ENCODE measurements at regions not wholly inside any gene's neighbourhood (a gene's known extent, or its start where the extent isn't known, plus 50 kb on each side); places are given as distances from the start of the nearest gene placed in this dataset.

GRCh38 chr11:69919659-69920344, 100.6 kb upstream of the FGF3 start:
- intact Hi-C loops (cut with DNase I) = no loop called here
- peaks cover 0 to 50% (median 0%) of the 10 kb centered on the region in 3 donors for H3K27me3 ChIP-seq
- H3K27ac ChIP-seq = peak overlapping the region in 1 of 4 donors; percentile 10
- no peak overlapping the region for H3K4me3 ChIP-seq
- H3K9me3 ChIP-seq = no peaks in the 10 kb centered on the region
- H3K36me3 ChIP-seq = no peaks in the 10 kb centered on the region
- 63 to 67% methylated on average over 3 of the region's 3 CpGs for WGBS, 2 donors
- TF ChIP-seq POLR2AphosphoS5 (IDR thresholded peaks at IDR 0.05) (no peak), POLR2A (IDR thresholded peaks at IDR 0.05) (no peak), EP300 (IDR thresholded peaks at IDR 0.05) (no peak)
- TF ChIP-seq, protein P1, sequence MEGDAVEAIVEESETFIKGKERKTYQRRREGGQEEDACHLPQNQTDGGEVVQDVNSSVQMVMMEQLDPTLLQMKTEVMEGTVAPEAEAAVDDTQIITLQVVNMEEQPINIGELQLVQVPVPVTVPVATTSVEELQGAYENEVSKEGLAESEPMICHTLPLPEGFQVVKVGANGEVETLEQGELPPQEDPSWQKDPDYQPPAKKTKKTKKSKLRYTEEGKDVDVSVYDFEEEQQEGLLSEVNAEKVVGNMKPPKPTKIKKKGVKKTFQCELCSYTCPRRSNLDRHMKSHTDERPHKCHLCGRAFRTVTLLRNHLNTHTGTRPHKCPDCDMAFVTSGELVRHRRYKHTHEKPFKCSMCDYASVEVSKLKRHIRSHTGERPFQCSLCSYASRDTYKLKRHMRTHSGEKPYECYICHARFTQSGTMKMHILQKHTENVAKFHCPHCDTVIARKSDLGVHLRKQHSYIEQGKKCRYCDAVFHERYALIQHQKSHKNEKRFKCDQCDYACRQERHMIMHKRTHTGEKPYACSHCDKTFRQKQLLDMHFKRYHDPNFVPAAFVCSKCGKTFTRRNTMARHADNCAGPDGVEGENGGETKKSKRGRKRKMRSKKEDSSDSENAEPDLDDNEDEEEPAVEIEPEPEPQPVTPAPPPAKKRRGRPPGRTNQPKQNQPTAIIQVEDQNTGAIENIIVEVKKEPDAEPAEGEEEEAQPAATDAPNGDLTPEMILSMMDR (IDR thresholded peaks at IDR 0.05) = no peak
- peak; percentile 35 for DNase-seq
- peaks cover 0 to 23% (median 14%) of the 10 kb centered on the region in 4 donors for H3K4me1 ChIP-seq

DNA sequence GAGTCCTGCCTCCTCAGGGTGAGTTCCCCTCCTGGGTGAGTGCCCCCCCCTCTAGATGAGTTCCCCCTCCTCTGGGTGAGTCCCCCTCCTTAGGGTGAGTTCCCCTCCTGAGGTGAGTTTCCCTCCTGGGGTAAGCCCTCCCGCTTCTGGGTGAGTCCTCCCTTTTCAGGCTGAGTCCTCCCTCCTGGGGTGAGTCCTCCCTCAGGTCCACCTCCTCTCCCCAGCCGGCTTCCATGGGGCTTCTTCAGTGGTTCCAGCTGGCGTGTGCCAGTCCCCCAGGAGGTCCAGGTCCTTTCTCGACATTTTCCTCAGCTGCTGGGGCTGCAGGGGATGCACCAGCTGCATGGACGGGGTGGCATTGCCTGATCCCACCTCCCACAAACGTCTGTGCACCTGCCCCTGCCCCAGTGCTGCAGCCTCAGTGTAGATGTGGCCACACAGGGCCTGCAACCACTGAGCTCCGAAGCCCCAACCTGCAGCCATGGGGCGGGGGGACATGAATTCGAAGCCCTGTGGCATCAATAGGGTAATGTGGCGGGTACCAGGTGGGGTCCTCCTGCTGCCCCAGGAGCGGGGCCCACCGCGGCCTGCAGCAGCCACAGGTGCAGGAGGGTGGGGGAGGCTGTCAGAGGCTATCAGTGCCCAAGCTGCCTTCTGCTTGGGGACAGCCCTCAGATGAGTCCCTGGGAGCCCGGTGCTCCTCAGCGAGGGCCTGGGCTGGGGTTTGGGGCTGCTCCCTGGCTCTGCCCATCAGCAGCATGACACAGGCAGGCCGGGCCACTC, 101.3 kb upstream of the FGF3 start:
- Histone ChIP-seq H3K27me3 (peaks cover 0 to 50% (median 0%) of the 10 kb centered on the region in 3 donors), H3K9me3 (no peaks in the 10 kb centered on the region), H3K4me3 (no peak overlapping the region), H3K36me3 (no peaks in the 10 kb centered on the region), H3K27ac (peak overlapping the region in 1 of 4 donors; percentile 3), H3K4me1 (peaks cover 0 to 20% (median 11%) of the 10 kb centered on the region in 4 donors)
- 83 to 85% methylated on average over 16 of the region's 16 CpGs for WGBS, 2 donors
- intact Hi-C loops (cut with DNase I) = no loop called here
- TF ChIP-seq EP300 (IDR thresholded peaks at IDR 0.05) (no peak), POLR2AphosphoS5 (IDR thresholded peaks at IDR 0.05) (no peak)
- TF ChIP-seq, protein P1 (IDR thresholded peaks at IDR 0.05) = no peak
- DNase-seq = peak; percentile 60

DNA sequence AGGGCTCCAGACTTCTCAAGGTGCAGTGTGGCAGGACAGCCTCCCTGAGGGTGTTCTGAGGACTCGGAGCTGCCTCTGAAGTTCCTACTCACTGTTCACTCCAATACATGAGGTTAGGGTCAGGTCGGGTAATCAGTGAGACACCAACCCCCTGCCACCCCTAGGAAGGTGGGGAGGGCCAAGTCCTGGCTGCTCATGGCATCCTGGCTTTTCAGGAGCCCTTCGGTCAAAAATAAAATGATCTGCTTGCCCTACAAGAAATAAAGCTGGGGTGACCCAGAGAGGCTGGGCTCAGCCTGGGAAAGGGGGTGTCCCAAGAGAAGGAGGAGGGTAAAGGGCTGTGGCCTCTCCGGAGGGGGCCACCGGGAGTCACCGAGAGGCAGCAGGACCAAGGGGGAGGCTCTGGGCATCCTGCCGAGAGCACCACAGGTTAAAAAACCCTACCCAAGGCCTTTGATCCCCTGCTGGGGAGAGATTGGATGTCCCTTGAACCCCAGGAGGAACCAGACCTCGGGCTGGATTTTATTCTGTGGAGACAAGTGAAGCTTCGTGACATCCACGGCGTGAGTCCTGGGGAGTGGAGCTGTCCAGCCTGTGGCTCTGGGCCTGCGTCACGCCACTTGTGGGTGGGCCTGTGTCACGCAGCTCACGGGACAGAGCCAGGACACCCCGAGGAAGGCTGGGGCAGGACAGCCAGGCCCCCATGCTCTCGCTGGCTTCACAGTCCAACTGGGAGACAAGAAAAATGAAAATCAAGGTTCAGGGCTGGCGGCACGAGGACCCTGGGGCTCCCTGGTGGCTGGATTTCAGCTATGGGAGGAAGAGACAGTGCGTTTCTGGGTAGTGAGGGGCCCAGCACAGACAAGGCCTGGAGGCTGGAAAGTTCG, 102.2 kb upstream of the FGF3 start:
- peak; percentile 57 for DNase-seq
- H3K27me3 ChIP-seq = peaks cover 0 to 48% (median 0%) of the 10 kb centered on the region in 3 donors
- TF ChIP-seq POLR2AphosphoS5 (IDR thresholded peaks at IDR 0.05) = no peak
- TF ChIP-seq POLR2A (IDR thresholded peaks at IDR 0.05) = no peak
- TF ChIP-seq, protein P1 (IDR thresholded peaks at IDR 0.05) = no peak
- no peak for TF ChIP-seq EP300 (IDR thresholded peaks at IDR 0.05)
- intact Hi-C loops (cut with DNase I) = no loop called here
- H3K4me3 ChIP-seq = no peak overlapping the region
- H3K36me3 ChIP-seq = no peaks in the 10 kb centered on the region
- H3K4me1 ChIP-seq = peaks cover 0 to 22% (median 10%) of the 10 kb centered on the region in 4 donors
- H3K9me3 ChIP-seq = no peaks in the 10 kb centered on the region
- H3K27ac ChIP-seq = peak overlapping the region in 2 of 4 donors; percentile 3 to 52
- WGBS, 2 donors = 80 to 82% methylated on average over 21 of the region's 21 CpGs

- intact Hi-C loops (cut with DNase I) = no loop called here
- 60 to 77% methylated on average over 17 of the region's 17 CpGs for WGBS, 2 donors
- H3K4me3 ChIP-seq = no peak overlapping the region
- DNase-seq = no peak
- H3K9me3 ChIP-seq = no peaks in the 10 kb centered on the region
- peaks cover 0 to 25% (median 11%) of the 10 kb centered on the region in 4 donors for H3K4me1 ChIP-seq
- H3K27ac ChIP-seq = peak overlapping the region in 1 of 4 donors; percentile 52
- TF ChIP-seq EP300 (IDR thresholded peaks at IDR 0.05) (no peak), POLR2A (IDR thresholded peaks at IDR 0.05) (no peak), POLR2AphosphoS5 (IDR thresholded peaks at IDR 0.05) (no peak)
- TF ChIP-seq, protein P1 (IDR thresholded peaks at IDR 0.05) = no peak
- no peaks in the 10 kb centered on the region for H3K36me3 ChIP-seq
- H3K27me3 ChIP-seq = peaks cover 0 to 48% (median 0%) of the 10 kb centered on the region in 3 donors
Observed at GRCh38 chr11:69922015-69922595, 102.9 kb upstream of the FGF3 start.

Measured in sigmoid colon (tissue), 6 donors.